ENCODE measurements at regions not wholly inside any gene's neighbourhood (a gene's known extent, or its start where the extent isn't known, plus 50 kb on each side); places are given as distances from the start of the nearest gene placed in this dataset.

GRCh38 chr2:195461010-195461409 is 196.0 kb upstream of the SLC39A10 start:
- TF ChIP-seq, protein P1, sequence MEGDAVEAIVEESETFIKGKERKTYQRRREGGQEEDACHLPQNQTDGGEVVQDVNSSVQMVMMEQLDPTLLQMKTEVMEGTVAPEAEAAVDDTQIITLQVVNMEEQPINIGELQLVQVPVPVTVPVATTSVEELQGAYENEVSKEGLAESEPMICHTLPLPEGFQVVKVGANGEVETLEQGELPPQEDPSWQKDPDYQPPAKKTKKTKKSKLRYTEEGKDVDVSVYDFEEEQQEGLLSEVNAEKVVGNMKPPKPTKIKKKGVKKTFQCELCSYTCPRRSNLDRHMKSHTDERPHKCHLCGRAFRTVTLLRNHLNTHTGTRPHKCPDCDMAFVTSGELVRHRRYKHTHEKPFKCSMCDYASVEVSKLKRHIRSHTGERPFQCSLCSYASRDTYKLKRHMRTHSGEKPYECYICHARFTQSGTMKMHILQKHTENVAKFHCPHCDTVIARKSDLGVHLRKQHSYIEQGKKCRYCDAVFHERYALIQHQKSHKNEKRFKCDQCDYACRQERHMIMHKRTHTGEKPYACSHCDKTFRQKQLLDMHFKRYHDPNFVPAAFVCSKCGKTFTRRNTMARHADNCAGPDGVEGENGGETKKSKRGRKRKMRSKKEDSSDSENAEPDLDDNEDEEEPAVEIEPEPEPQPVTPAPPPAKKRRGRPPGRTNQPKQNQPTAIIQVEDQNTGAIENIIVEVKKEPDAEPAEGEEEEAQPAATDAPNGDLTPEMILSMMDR (IDR thresholded peaks at IDR 0.05), result no peak
- no peak for TF ChIP-seq POLR2A (IDR thresholded peaks at IDR 0.05)

Data from lower leg skin (tissue), 3 donors.